ENCODE measurements at regions not wholly inside any gene's neighbourhood (a gene's known extent, or its start where the extent isn't known, plus 50 kb on each side); places are given as distances from the start of the nearest gene placed in this dataset.

DNA sequence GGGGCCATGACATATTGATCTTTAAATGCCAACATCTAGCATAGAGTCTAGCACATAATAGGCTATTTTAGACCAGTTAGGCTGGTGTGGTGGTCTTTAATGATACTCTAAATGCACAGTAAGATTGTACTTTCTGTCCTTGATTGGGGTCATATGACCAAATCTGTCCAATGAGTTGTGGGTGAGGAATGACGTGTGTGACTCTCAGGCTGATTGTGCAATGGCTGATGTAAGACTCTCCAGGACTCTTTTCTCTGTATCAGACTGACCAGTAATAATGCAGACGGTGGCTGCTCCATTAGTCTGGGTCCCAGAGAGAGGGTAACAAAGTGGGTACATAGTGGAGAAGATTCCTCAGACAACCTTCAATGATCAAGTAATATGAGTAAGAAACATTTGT, 541.6 kb upstream of the CAMK1G start:
- no peaks in the 10 kb centered on the region; the same call in 1 of the 2 replicates for H3K9me3 Mint-ChIP-seq
- TF ChIP-seq CTCF (IDR thresholded peaks at IDR 0.05) = no peak
- H3K27ac Mint-ChIP-seq = no peak overlapping the region
- no peak overlapping the region for H3K4me3 Mint-ChIP-seq
- peaks cover 1% of the 10 kb centered on the region; the same call in 1 of the 2 replicates for H3K27me3 Mint-ChIP-seq (ENCODE audit: insufficient read depth)
- peaks cover 27% of the 10 kb centered on the region; the same call in 1 of the 2 replicates for H3K4me1 Mint-ChIP-seq (ENCODE audit: low read depth)
- H3K36me3 Mint-ChIP-seq (ENCODE audit: low read depth) = no peaks in the 10 kb centered on the region
- DNase-seq = no peak

DNA sequence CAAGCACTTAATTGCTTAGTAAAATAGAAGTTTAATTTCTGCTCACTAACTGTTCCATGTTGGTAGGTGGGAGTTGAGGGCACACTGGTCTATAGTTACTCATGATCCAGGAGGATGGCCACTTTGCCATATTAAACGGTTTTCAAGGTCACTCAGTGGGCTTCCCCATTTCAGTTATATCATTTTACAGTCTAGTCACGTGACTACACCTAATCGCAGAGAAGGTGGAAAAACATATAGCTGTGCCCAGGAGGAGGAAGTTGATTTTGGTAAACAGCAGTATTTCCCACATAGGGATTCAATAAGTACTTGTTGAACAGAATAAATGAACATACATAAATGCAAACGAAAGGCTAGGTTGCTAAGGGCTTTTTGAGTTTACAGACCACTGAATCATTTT, 541.1 kb upstream of the CAMK1G start:
- Mint-ChIP-seq H3K27ac (no peak overlapping the region), H3K4me3 (no peak overlapping the region), H3K9me3 (no peaks in the 10 kb centered on the region; the same call in 1 of the 2 replicates), H3K36me3 (ENCODE audit: low read depth) (no peaks in the 10 kb centered on the region), H3K4me1 (ENCODE audit: low read depth) (peaks cover 27% of the 10 kb centered on the region; the same call in 1 of the 2 replicates), H3K27me3 (ENCODE audit: insufficient read depth) (peaks cover 1% of the 10 kb centered on the region; the same call in 1 of the 2 replicates)
- no peak for DNase-seq
- TF ChIP-seq CTCF (IDR thresholded peaks at IDR 0.05) = no peak

- Mint-ChIP-seq H3K36me3 (ENCODE audit: low read depth) (no peaks in the 10 kb centered on the region), H3K4me1 (ENCODE audit: low read depth) (peaks cover 26% of the 10 kb centered on the region; the same call in 1 of the 2 replicates), H3K27ac (no peak overlapping the region), H3K27me3 (ENCODE audit: insufficient read depth) (peaks cover 1% of the 10 kb centered on the region; the same call in 1 of the 2 replicates), H3K4me3 (no peak overlapping the region), H3K9me3 (no peaks in the 10 kb centered on the region; the same call in 1 of the 2 replicates)
- no peak for TF ChIP-seq CTCF (IDR thresholded peaks at IDR 0.05)
- DNase-seq = peak; percentile 39
These were observed 538.0 kb upstream of the CAMK1G start for GRCh38 chr1:209045331-209046057.

DNA sequence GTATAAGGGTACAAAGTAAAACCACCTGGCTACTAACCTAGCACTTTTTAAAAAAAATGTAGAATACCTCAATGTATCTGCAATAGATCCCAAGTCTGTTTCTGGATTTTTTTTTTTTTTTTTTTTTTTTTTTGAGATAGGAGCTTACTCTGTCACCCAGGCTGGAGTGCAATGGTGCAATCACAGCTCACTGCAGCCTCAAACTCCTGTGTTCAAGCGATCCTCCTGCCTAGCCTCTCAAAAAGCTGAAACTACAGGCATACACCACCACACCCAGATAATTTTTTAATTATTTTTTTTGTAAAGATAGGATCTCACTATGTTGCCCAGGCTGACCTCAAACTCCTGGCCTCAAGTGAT, 537.5 kb upstream of the CAMK1G start:
- Mint-ChIP-seq H3K4me1 (ENCODE audit: low read depth) (peaks cover 25% of the 10 kb centered on the region; the same call in 1 of the 2 replicates), H3K27ac (no peak overlapping the region), H3K36me3 (ENCODE audit: low read depth) (no peaks in the 10 kb centered on the region), H3K4me3 (no peak overlapping the region), H3K27me3 (ENCODE audit: insufficient read depth) (peaks cover 1% of the 10 kb centered on the region; the same call in 1 of the 2 replicates), H3K9me3 (no peaks in the 10 kb centered on the region; the same call in 1 of the 2 replicates)
- no peak for DNase-seq
- TF ChIP-seq CTCF (IDR thresholded peaks at IDR 0.05) = no peak

GRCh38 chr1:209046935-209047334, 536.6 kb upstream of the CAMK1G start:
- peaks cover under 1% of the 10 kb centered on the region; the same call in 1 of the 2 replicates for H3K9me3 Mint-ChIP-seq
- no peak overlapping the region for H3K4me3 Mint-ChIP-seq
- no peaks in the 10 kb centered on the region for H3K36me3 Mint-ChIP-seq (ENCODE audit: low read depth)
- DNase-seq = no peak
- no peak for TF ChIP-seq CTCF (IDR thresholded peaks at IDR 0.05)
- H3K27ac Mint-ChIP-seq = no peak overlapping the region
- peaks cover 25% of the 10 kb centered on the region; the same call in 1 of the 2 replicates for H3K4me1 Mint-ChIP-seq (ENCODE audit: low read depth)
- H3K27me3 Mint-ChIP-seq (ENCODE audit: insufficient read depth) = no peaks in the 10 kb centered on the region

Data from HFFc6 (cell line).